PFSK-1 (cell line): ENCODE measurements at regions not wholly inside any gene's neighbourhood (a gene's known extent, or its start where the extent isn't known, plus 50 kb on each side); places are given as distances from the start of the nearest gene placed in this dataset.

Experiments
- FOXP2 ChIP-seq: optimal IDR thresholded peaks from 2 replicates; pipeline ENCODE3; 2011; ENCODE audit warnings: borderline replicate concordance, control low read depth, inconsistent platforms; ENCODE audit not compliant: insufficient read depth; ENCODE audit errors: extremely low read length, extremely low read depth
- REST ChIP-seq, 2 experiments: IDR thresholded peaks; 2 replicates each; pipeline versions ENCODE4 v1.6.1 to v1.8.0; 2011 to 2012; ENCODE audit warnings: low read depth in 2 of 2, low read length in 2 of 2, control low read depth in 1 of 2, inconsistent platforms in 1 of 2, mild to moderate bottlenecking in 1 of 2, moderate library complexity in 1 of 2; ENCODE audit not compliant: insufficient read depth in 1 of 2
- SIN3A ChIP-seq: IDR thresholded peaks from 2 replicates; pipeline ENCODE4 v1.6.1; 2012; ENCODE audit warnings: mild to moderate bottlenecking, low read length, moderate library complexity, borderline replicate concordance; ENCODE audit not compliant: insufficient read depth

- TF ChIP-seq SIN3A (no peak), REST (IDR thresholded peaks at IDR 0.05; ENCODE audit: insufficient read depth in 1 of 2, low read depth in 2 of 2, low read length in 2 of 2) (no peak), FOXP2 (no peak)
These were observed 129.4 kb upstream of the ANKFN1 start for GRCh38 chr17:56023851-56024250.
